Neural cell (in vitro differentiated cells): ENCODE measurements at regions not wholly inside any gene's neighbourhood (a gene's known extent, or its start where the extent isn't known, plus 50 kb on each side); places are given as distances from the start of the nearest gene placed in this dataset.

Experiments
- POLR2AphosphoS5 ChIP-seq: IDR thresholded peaks from 2 replicates; pipeline ENCODE4 v1.6.1; 2012
- TF ChIP-seq, protein P1 (sequence below): fragments of 450-650 bp; IDR thresholded peaks from 2 replicates; pipeline ENCODE4 v1.5.1; 2014; ENCODE audit warnings: antibody characterized with exemption, mild to moderate bottlenecking, moderate library complexity; ENCODE audit not compliant: poor library complexity, severe bottlenecking

- TF ChIP-seq, protein P1, sequence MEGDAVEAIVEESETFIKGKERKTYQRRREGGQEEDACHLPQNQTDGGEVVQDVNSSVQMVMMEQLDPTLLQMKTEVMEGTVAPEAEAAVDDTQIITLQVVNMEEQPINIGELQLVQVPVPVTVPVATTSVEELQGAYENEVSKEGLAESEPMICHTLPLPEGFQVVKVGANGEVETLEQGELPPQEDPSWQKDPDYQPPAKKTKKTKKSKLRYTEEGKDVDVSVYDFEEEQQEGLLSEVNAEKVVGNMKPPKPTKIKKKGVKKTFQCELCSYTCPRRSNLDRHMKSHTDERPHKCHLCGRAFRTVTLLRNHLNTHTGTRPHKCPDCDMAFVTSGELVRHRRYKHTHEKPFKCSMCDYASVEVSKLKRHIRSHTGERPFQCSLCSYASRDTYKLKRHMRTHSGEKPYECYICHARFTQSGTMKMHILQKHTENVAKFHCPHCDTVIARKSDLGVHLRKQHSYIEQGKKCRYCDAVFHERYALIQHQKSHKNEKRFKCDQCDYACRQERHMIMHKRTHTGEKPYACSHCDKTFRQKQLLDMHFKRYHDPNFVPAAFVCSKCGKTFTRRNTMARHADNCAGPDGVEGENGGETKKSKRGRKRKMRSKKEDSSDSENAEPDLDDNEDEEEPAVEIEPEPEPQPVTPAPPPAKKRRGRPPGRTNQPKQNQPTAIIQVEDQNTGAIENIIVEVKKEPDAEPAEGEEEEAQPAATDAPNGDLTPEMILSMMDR: no peak
- no peak for TF ChIP-seq POLR2AphosphoS5
These were observed 98.9 kb upstream of the CLSTN2 start for GRCh38 chr3:139835830-139836683.
